IMR-90 (cell line): ENCODE measurements at regions not wholly inside any gene's neighbourhood (a gene's known extent, or its start where the extent isn't known, plus 50 kb on each side); places are given as distances from the start of the nearest gene placed in this dataset.

ENCODE experiments used
- ATAC-seq: fragments of 200-7000 bp; cut with Tn5 transposase; 2 replicates; pipeline ENCODE4 v1.9.1; 2020; ENCODE audit warnings: low read depth, mild to moderate bottlenecking, moderate library complexity
- BruUV-seq: library from RNA; stranded (reverse); fragments of 400-500 nt; replicated peaks from 2 replicates; lab custom pipeline; 2021; lab: Mats Ljungman, UMichigan
- CTCF ChIA-PET: fragments of 300-600 bp; formaldehyde crosslinking; extraction: SDS; loops from one replicate; lab custom pipeline; 2021; ENCODE audit warnings: antibody characterized with exemption; lab: Yijun Ruan, JAX
- POLR2A ChIA-PET: fragments of 300-600 bp; sonication (Branson Sonifier 250); formaldehyde crosslinking; loops from one replicate; lab custom pipeline; 2022; ENCODE audit warnings: antibody characterized with exemption; ENCODE audit not compliant: unreplicated experiment; lab: Charles Lee
- DNase-seq: peaks from one replicate; pipeline ENCODE4 v3.0.0; 2013
- H2AFZ ChIP-seq: replicated peaks from 2 replicates; pipeline ENCODE3; 2013; ENCODE audit warnings: low read length, mild to moderate bottlenecking; ENCODE audit not compliant: poor library complexity
- H2AK5ac ChIP-seq: 2 replicates; pipeline ENCODE4 v1.6.1; 2013; ENCODE audit warnings: low read depth, low read length, inconsistent platforms
- H2AK9ac ChIP-seq: replicated peaks from 2 replicates; pipeline ENCODE3; 2013; ENCODE audit warnings: mild to moderate bottlenecking, low read depth, low read length, moderate library complexity; ENCODE audit not compliant: poor library complexity
- H2BK120ac ChIP-seq: 2 replicates; pipeline ENCODE4 v1.6.1; 2013; ENCODE audit warnings: low read depth, low read length, inconsistent platforms
- H2BK15ac ChIP-seq: 3 replicates; pipeline ENCODE4 v1.6.1; 2013; ENCODE audit warnings: low read depth, low read length, inconsistent platforms
- H2BK20ac ChIP-seq: 2 replicates; pipeline ENCODE4 v1.6.1; 2013; ENCODE audit warnings: low read depth, mild to moderate bottlenecking, inconsistent platforms, low read length, moderate library complexity
- H2BK5ac ChIP-seq: 2 replicates; pipeline ENCODE4 v1.6.1; 2013; ENCODE audit warnings: mild to moderate bottlenecking, low read depth, low read length, inconsistent platforms; ENCODE audit not compliant: poor library complexity, severe bottlenecking
- H3K14ac ChIP-seq: replicated peaks from 2 replicates; pipeline ENCODE4 v1.6.1; 2013; ENCODE audit warnings: low read depth, low read length, inconsistent platforms
- H3K18ac ChIP-seq: 2 replicates; pipeline ENCODE4 v1.6.1; 2013; ENCODE audit warnings: low read depth, low read length, control low read depth
- H3K23ac ChIP-seq: 2 replicates; pipeline ENCODE4 v1.6.1; 2013; ENCODE audit warnings: low read depth, low read length, inconsistent platforms
- H3K27ac ChIP-seq: 2 replicates; pipeline ENCODE4 v1.5.1; 2013; ENCODE audit warnings: mild to moderate bottlenecking, control low read depth, low read length; ENCODE audit not compliant: insufficient read depth
- H3K27me3 ChIP-seq: 2 replicates; pipeline ENCODE4 v1.6.1; 2013; ENCODE audit warnings: low read length; ENCODE audit not compliant: control insufficient read depth, insufficient read depth
- H3K36me3 ChIP-seq: 2 replicates; pipeline ENCODE4 v1.6.1; 2013; ENCODE audit warnings: low read length, mixed read lengths; ENCODE audit not compliant: control insufficient read depth, insufficient read depth
- H3K4ac ChIP-seq: 2 replicates; pipeline ENCODE4 v1.6.1; 2013; ENCODE audit warnings: low read depth, low read length, inconsistent platforms
- H3K4me1 ChIP-seq: 2 replicates; pipeline ENCODE4 v1.6.1; 2013; ENCODE audit warnings: low read length, mixed read lengths; ENCODE audit not compliant: control insufficient read depth, insufficient read depth
- H3K4me2 ChIP-seq: 2 replicates; pipeline ENCODE4 v1.6.1; 2013; ENCODE audit warnings: low read depth, mild to moderate bottlenecking, control low read depth, low read length, moderate library complexity
- H3K4me3 ChIP-seq: 2 replicates; pipeline ENCODE4 v1.5.1; 2013; ENCODE audit warnings: low read depth, mild to moderate bottlenecking, control low read depth, low read length, moderate library complexity; ENCODE audit not compliant: insufficient read depth
- H3K56ac ChIP-seq: 2 replicates; pipeline ENCODE4 v1.6.1; 2013; ENCODE audit warnings: low read length, inconsistent platforms; ENCODE audit not compliant: insufficient read depth; ENCODE audit errors: extremely low read depth
- H3K79me1 ChIP-seq, 2 experiments: 2 replicates each; pipeline ENCODE4 v1.6.1; 2013; ENCODE audit warnings: low read length in 2 of 2, inconsistent platforms in 1 of 2, low read depth in 1 of 2
- H3K9ac ChIP-seq: 2 replicates; pipeline ENCODE4 v1.6.1; 2013; ENCODE audit warnings: low read depth, low read length, control low read depth
- H3K9me1 ChIP-seq: 2 replicates; pipeline ENCODE4 v1.6.1; 2013; ENCODE audit warnings: low read length, inconsistent platforms; ENCODE audit not compliant: insufficient read depth
- H3K9me3 ChIP-seq: 2 replicates; pipeline ENCODE4 v1.6.1; 2013; ENCODE audit warnings: low read length; ENCODE audit not compliant: control insufficient read depth, insufficient read depth
- H4K20me1 ChIP-seq: 2 replicates; pipeline ENCODE4 v1.6.1; 2013; ENCODE audit warnings: low read length, inconsistent platforms; ENCODE audit not compliant: insufficient read depth
- H4K5ac ChIP-seq: 2 replicates; pipeline ENCODE4 v1.6.1; 2013; ENCODE audit warnings: mild to moderate bottlenecking, low read depth, low read length, control low read depth
- H4K8ac ChIP-seq, 2 experiments: 2 replicates each; pipeline ENCODE4 v1.6.1; 2013; ENCODE audit warnings: low read depth in 2 of 2, low read length in 2 of 2, control low read depth in 1 of 2, inconsistent platforms in 1 of 2
- H4K91ac ChIP-seq: 2 replicates; pipeline ENCODE4 v1.6.1; 2013; ENCODE audit warnings: low read depth, low read length, inconsistent platforms; ENCODE audit not compliant: insufficient read depth
- BHLHE40 ChIP-seq: fragments of 150-350 bp; IDR thresholded peaks from 2 replicates; pipeline ENCODE4 v1.6.1; 2016; ENCODE audit warnings: mild to moderate bottlenecking, low read depth, low read length
- CEBPB ChIP-seq: IDR thresholded peaks from 2 replicates; pipeline ENCODE4 v1.6.1; 2012; ENCODE audit warnings: low read depth, low read length, improper control_type of control experiment
- CHD1 ChIP-seq: IDR thresholded peaks from 2 replicates; pipeline ENCODE4 v1.6.1; 2012; ENCODE audit warnings: low read depth, low read length, improper control_type of control experiment
- FOS ChIP-seq: fragments of 150-350 bp; IDR thresholded peaks from 2 replicates; pipeline ENCODE4 v1.6.1; 2016; ENCODE audit warnings: low read depth, low read length
- MAFK ChIP-seq: IDR thresholded peaks from 2 replicates; pipeline ENCODE4 v1.6.1; 2012; ENCODE audit warnings: low read depth, low read length, improper control_type of control experiment
- MAZ ChIP-seq: IDR thresholded peaks from 2 replicates; pipeline ENCODE4 v1.6.1; 2012; ENCODE audit warnings: low read depth, mild to moderate bottlenecking, low read length, improper control_type of control experiment, moderate library complexity, borderline replicate concordance
- POLR2A ChIP-seq: IDR thresholded peaks from 2 replicates; pipeline ENCODE4 v1.6.1; 2012; ENCODE audit warnings: mild to moderate bottlenecking, low read depth, low read length
- RAD21 ChIP-seq: IDR thresholded peaks from 2 replicates; pipeline ENCODE4 v1.6.1; 2012; ENCODE audit warnings: low read length, improper control_type of control experiment
- SMC3 ChIP-seq: fragments of 150-350 bp; IDR thresholded peaks from 2 replicates; pipeline ENCODE4 v1.6.1; 2016; ENCODE audit warnings: low read depth, mild to moderate bottlenecking, antibody characterized with exemption, low read length, moderate library complexity
- WGBS, 2 experiments: methylation state at CpG; one replicate each; pipeline versions ENCODE4 v1.1.5 to v1.1.7; 2013; ENCODE audit warnings: missing lambda C conversion rate in 2 of 2; ENCODE audit not compliant: insufficient read length in 1 of 2; ENCODE audit errors: extremely low coverage in 2 of 2; 5-methylcytosine and 5-hydroxymethylcytosine counted together
- dilution Hi-C: fragments of 300-500 bp; cut with HindIII; formaldehyde crosslinking; loops from one replicate; pipeline ENCODE4 v1.14.3; 2018; ENCODE audit warnings: low sequenced_read_pairs; ENCODE audit not compliant: unreplicated experiment
- in situ Hi-C: fragments of 300-500 bp; cut with MboI; formaldehyde crosslinking; loops from 3 replicates; pipeline ENCODE4 v1.14.3; 2019; ENCODE audit warnings: low sequenced_read_pairs, inconsistent platforms, mixed read lengths
- intact Hi-C: fragments of 100-400 bp; cut with micrococcal nuclease; formaldehyde crosslinking; loops from 2 replicates; pipeline ENCODE4 v1.10.0; 2022
- TF ChIP-seq, protein P1 (sequence below): fragments of 150-350 bp; IDR thresholded peaks from 2 replicates; pipeline ENCODE4 v1.6.1; 2017; ENCODE audit warnings: mild to moderate bottlenecking, antibody characterized with exemption, low read length, low read depth
- TF ChIP-seq, protein P2 (sequence below): fragments of 150-350 bp; IDR thresholded peaks from 2 replicates; pipeline ENCODE4 v1.6.1; 2016; ENCODE audit warnings: low read depth, mild to moderate bottlenecking, low read length, moderate library complexity, borderline replicate concordance
- TF ChIP-seq, protein P3 (sequence below): conservative IDR thresholded peaks from 2 replicates; pipeline ENCODE4 v1.5.1; 2012; ENCODE audit warnings: mild to moderate bottlenecking, low read depth, low read length, improper control_type of control experiment

DNA sequence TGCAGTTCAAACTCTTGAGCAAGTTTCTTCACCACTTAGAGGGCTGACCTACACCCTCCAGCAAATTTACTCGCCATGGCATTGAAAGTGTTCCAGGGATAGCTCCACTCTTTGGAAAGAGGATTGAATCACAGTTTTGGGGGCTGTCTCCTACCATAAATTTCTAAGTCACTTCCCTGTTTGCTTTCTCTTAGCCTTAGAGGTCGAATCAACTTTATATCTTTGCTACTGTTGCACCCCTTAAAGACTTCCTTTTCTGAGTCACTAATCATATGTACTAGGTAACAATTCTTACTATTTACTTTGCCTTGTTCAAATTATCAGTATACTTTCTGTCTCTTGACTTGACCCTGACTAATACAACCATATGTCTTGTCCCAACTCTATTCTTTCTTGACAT, 1151.8 kb upstream of the ALCAM start:
- no TSS peak for BruUV-seq

More for the DNA sequence above, 1151.8 kb upstream of the ALCAM start:
- Histone ChIP-seq H2BK5ac (no peak overlapping the region), H2BK20ac (no peak overlapping the region), H2BK120ac (no peak overlapping the region), H3K4me3 (no peak overlapping the region), H3K56ac (no peak overlapping the region), H3K4ac (no peak overlapping the region), H4K91ac (no peak overlapping the region), H3K36me3 (no peaks in the 10 kb centered on the region), H3K9me3 (no peaks in the 10 kb centered on the region), H2BK15ac (no peak overlapping the region), H2AK5ac (no peak overlapping the region), H4K8ac (no peak overlapping the region), H2AFZ (no peak overlapping the region), H3K27me3 (no peaks in the 10 kb centered on the region), H3K4me1 (no peaks in the 10 kb centered on the region), H3K9ac (no peak overlapping the region), H3K23ac (no peak overlapping the region), H3K4me2 (no peak overlapping the region), H4K5ac (no peak overlapping the region), H3K18ac (no peak overlapping the region), H4K20me1 (no peaks in the 10 kb centered on the region), H3K14ac (no peak overlapping the region), H2AK9ac (no peak overlapping the region), H3K27ac (no peak overlapping the region), H3K9me1 (no peaks in the 10 kb centered on the region), H3K79me1 (no peaks in the 10 kb centered on the region)
- intact Hi-C loops (no loop called here), in situ Hi-C loops (no loop called here), dilution Hi-C loops (no loop called here)
- CTCF ChIA-PET, result no interaction called here
- TF ChIP-seq, protein P1, sequence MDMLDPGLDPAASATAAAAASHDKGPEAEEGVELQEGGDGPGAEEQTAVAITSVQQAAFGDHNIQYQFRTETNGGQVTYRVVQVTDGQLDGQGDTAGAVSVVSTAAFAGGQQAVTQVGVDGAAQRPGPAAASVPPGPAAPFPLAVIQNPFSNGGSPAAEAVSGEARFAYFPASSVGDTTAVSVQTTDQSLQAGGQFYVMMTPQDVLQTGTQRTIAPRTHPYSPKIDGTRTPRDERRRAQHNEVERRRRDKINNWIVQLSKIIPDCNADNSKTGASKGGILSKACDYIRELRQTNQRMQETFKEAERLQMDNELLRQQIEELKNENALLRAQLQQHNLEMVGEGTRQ, result no peak
- TF ChIP-seq CEBPB (no peak), FOS (no peak), RAD21 (no peak), SMC3 (no peak), CHD1 (no peak), MAZ (no peak), MAFK (no peak), POLR2A (no peak), BHLHE40 (no peak)
- TF ChIP-seq, protein P2, sequence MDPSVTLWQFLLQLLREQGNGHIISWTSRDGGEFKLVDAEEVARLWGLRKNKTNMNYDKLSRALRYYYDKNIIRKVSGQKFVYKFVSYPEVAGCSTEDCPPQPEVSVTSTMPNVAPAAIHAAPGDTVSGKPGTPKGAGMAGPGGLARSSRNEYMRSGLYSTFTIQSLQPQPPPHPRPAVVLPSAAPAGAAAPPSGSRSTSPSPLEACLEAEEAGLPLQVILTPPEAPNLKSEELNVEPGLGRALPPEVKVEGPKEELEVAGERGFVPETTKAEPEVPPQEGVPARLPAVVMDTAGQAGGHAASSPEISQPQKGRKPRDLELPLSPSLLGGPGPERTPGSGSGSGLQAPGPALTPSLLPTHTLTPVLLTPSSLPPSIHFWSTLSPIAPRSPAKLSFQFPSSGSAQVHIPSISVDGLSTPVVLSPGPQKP, result no peak
- TF ChIP-seq, protein P3, sequence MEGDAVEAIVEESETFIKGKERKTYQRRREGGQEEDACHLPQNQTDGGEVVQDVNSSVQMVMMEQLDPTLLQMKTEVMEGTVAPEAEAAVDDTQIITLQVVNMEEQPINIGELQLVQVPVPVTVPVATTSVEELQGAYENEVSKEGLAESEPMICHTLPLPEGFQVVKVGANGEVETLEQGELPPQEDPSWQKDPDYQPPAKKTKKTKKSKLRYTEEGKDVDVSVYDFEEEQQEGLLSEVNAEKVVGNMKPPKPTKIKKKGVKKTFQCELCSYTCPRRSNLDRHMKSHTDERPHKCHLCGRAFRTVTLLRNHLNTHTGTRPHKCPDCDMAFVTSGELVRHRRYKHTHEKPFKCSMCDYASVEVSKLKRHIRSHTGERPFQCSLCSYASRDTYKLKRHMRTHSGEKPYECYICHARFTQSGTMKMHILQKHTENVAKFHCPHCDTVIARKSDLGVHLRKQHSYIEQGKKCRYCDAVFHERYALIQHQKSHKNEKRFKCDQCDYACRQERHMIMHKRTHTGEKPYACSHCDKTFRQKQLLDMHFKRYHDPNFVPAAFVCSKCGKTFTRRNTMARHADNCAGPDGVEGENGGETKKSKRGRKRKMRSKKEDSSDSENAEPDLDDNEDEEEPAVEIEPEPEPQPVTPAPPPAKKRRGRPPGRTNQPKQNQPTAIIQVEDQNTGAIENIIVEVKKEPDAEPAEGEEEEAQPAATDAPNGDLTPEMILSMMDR, result no peak
- POLR2A ChIA-PET, result no interaction called here
- no CpG with 5 or more reads among the region's 2 CpGs for WGBS, 2 experiments
- DNase-seq (no peak), ATAC-seq (no peak)
